ENCODE measurements at regions not wholly inside any gene's neighbourhood (a gene's known extent, or its start where the extent isn't known, plus 50 kb on each side); places are given as distances from the start of the nearest gene placed in this dataset.
"Not testable (repeated sequence)": the region's sequence is repeated elsewhere in the genome, so short reads cannot be mapped to it uniquely, and the experiment has no call there.

DNA sequence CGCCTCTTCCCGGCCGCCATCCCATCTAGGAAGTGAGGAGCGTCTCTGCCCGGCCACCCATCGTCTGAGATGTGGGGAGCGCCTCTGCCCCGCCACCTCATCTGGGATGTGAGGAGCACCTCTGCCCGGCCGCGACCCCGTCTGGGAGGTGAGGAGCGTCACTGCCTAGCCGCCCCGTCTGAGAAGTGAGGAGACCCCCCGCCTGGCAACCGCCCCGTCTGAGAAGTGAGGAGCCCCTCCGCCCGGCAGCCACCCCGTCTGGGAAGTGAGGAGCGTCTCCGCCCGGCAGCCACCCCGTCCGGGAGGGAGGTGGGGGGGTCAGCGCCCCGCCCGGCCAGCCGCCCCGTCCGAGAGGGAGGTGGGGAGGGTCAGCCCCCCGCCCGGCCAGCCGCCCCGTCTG lies 59.7 kb downstream of the ANXA2R start:
- 80 to 90% methylated on average over 2 to 6 of the region's 36 CpGs for WGBS, 2 donors
- H3K9me3 ChIP-seq; H3K36me3 ChIP-seq; DNase-seq; H3K27ac ChIP-seq; H3K4me3 ChIP-seq (replicated peaks in 1 of 3); H3K4me1 ChIP-seq; H3K27me3 ChIP-seq; intact Hi-C loops (cut with DNase I): not testable (repeated sequence)

DNA sequence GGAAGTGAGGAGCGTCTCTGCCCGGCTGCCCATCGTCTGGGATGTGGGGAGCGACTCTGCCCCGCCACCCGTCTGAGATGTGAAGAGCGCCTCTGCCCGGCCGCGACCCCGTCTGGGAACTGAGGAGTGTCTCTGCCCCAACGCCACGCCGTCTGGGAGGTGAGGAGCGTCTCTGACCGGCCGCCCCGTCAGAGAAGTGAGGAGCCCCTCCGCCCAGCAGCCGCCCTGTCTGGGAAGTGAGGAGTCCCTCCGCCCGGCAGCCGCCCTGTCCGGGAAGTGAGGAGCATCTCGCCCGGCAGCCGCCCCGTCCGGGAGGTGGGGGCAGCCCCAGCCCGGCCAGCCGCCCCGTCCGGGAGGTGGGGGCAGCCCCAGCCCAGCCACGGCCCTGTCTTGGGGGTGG lies 60.9 kb downstream of the ANXA2R start:
- intact Hi-C loops (cut with DNase I); H3K27ac ChIP-seq; H3K27me3 ChIP-seq; H3K4me1 ChIP-seq; H3K9me3 ChIP-seq; H3K36me3 ChIP-seq; DNase-seq; H3K4me3 ChIP-seq (replicated peaks in 1 of 3): not testable (repeated sequence)
- WGBS, 2 donors, result 94 to 96% methylated on average over 8 to 19 of the region's 34 CpGs

DNA sequence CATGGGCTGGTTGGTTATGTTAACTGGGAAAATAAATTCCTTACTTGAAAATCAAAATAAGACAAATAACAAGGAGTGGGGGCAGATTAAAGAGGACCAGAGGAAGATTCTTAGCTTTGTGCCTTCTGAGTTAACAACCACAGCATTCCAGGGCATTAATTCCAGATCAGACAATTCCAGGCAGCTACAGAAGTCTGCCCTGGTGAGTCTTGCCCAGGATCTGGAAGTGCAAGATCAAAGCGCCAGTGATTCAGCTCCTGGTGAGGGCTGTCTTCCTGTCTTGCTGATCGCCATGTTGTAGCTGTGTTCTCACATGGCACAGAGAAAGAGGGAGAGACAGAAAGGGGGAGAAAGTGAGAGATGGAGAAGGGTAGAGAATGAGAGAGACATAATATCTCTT lies 65.6 kb downstream of the ANXA2R start:
- DNase-seq, result no peak
- no peaks in the 10 kb centered on the region for H3K4me1 ChIP-seq
- no peaks in the 10 kb centered on the region for H3K36me3 ChIP-seq
- WGBS, 2 donors, result 93 to 95% methylated on average over 2 of the region's 2 CpGs
- no peak for TF ChIP-seq POLR2A (IDR thresholded peaks at IDR 0.05)
- TF ChIP-seq, protein P1, sequence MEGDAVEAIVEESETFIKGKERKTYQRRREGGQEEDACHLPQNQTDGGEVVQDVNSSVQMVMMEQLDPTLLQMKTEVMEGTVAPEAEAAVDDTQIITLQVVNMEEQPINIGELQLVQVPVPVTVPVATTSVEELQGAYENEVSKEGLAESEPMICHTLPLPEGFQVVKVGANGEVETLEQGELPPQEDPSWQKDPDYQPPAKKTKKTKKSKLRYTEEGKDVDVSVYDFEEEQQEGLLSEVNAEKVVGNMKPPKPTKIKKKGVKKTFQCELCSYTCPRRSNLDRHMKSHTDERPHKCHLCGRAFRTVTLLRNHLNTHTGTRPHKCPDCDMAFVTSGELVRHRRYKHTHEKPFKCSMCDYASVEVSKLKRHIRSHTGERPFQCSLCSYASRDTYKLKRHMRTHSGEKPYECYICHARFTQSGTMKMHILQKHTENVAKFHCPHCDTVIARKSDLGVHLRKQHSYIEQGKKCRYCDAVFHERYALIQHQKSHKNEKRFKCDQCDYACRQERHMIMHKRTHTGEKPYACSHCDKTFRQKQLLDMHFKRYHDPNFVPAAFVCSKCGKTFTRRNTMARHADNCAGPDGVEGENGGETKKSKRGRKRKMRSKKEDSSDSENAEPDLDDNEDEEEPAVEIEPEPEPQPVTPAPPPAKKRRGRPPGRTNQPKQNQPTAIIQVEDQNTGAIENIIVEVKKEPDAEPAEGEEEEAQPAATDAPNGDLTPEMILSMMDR (IDR thresholded peaks at IDR 0.05), result no peak
- intact Hi-C loops (cut with DNase I), result no loop called here
- no peak overlapping the region for H3K4me3 ChIP-seq (replicated peaks in 1 of 3)
- no peaks in the 10 kb centered on the region for H3K9me3 ChIP-seq
- H3K27me3 ChIP-seq, result no peaks in the 10 kb centered on the region
- no peak overlapping the region for H3K27ac ChIP-seq

DNA sequence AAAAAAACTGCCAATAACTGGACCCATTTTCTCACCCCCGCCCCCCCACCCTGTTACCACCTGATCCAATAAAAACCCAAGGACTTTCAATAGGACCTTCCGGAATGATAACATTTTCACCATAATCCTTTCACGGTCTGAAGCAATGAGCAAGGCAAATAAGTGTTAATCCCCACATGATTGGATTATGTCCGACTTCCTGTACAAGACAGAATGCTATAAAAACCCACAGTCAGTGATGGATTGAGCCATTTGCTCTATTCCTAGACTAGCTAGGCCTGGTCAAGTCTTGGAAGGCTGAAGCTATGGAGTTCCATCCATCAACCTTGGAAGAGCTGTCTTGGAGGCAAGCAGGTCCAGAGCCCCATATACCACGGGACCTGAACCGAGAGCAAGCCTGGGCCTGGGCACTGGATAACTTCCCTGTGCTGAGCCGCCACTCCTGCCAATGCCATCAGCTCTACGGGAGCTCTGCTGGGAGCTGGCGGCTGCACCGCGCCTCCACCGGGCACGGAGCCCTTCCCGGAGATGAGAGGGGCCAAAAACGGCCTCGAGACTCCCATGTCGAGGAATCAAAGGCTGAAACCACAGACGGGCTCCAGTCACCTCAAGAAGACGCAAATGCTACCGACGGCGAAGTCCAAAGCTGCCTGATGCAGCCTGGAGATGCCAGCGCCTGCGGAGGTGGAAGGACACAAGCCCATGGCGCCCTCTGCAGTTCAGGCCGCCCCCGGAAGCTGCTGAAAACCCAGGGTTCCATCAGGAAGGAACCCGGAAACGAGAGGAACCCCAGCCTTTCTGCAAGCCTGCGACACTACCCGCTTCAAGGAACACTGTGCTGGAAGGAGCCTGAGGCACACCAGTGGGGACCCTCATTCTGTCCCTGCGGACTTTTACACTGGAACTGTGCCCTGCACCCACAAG lies 69.2 kb downstream of the ANXA2R start:
- no peaks in the 10 kb centered on the region for H3K9me3 ChIP-seq
- DNase-seq, result no peak
- intact Hi-C loops (cut with DNase I), result no loop called here
- no peak overlapping the region for H3K27ac ChIP-seq
- WGBS, 2 donors, result 57 to 77% methylated on average over 27 to 28 of the region's 32 CpGs
- TF ChIP-seq, protein P1 (IDR thresholded peaks at IDR 0.05), result no peak
- no peak overlapping the region for H3K4me3 ChIP-seq (replicated peaks in 1 of 3)
- H3K36me3 ChIP-seq, result no peaks in the 10 kb centered on the region
- H3K4me1 ChIP-seq, result no peaks in the 10 kb centered on the region
- H3K27me3 ChIP-seq, result no peaks in the 10 kb centered on the region

DNA sequence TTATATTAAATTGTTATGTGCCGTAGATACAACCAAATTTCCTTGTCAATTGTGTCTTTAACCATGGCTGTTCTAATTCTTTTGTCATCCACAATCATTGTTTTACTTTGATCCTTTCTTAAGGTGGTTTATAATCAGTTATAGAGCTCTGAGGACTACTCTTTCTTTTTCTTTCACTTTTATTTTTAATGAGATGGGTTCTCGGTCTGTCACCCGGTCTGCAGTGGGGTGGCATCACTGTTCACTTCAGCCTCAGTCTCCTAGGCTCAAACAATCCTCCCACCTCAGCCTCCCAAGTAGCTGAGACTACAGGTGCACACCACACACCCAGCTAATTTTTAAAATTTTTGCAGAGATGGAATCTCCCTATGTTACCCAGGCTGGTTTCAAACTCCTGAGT lies 74.2 kb downstream of the ANXA2R start:
- no peaks in the 10 kb centered on the region for H3K27me3 ChIP-seq
- WGBS, 2 donors, result 87 to 93% methylated on average over 3 of the region's 3 CpGs
- DNase-seq, result no peak
- TF ChIP-seq, protein P1 (IDR thresholded peaks at IDR 0.05), result no peak
- TF ChIP-seq POLR2A (IDR thresholded peaks at IDR 0.05), result no peak
- H3K4me1 ChIP-seq, result no peaks in the 10 kb centered on the region
- intact Hi-C loops (cut with DNase I), result no loop called here
- no peak overlapping the region for H3K27ac ChIP-seq
- no peaks in the 10 kb centered on the region for H3K36me3 ChIP-seq
- H3K4me3 ChIP-seq (replicated peaks in 1 of 3), result no peak overlapping the region
- H3K9me3 ChIP-seq, result no peaks in the 10 kb centered on the region

DNA sequence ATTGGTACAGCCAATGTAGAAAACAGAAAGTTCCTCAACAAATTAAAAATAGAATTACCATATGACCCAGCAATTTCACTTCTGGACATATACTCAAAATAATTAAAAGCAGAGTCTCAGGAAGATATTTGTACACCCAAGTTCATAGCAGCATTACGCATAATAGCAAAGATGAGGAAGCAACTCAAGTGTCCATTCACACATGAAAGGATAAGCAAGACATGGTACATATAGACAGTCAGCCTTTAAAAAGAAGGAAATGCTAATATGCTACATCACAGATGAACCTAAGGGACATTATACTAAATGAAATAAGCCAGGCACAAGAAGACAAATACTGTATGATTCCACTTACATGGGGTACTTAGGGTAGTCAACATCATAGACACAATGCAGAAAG lies 76.7 kb downstream of the ANXA2R start:
- no peaks in the 10 kb centered on the region for H3K36me3 ChIP-seq
- H3K27ac ChIP-seq, result no peak overlapping the region
- WGBS, 2 donors, result 87 to 100% methylated on average over 1 of the region's 1 CpG
- no peak for TF ChIP-seq POLR2A (IDR thresholded peaks at IDR 0.05)
- TF ChIP-seq, protein P1 (IDR thresholded peaks at IDR 0.05), result no peak
- no peaks in the 10 kb centered on the region for H3K4me1 ChIP-seq
- no peaks in the 10 kb centered on the region for H3K9me3 ChIP-seq
- no peak overlapping the region for H3K4me3 ChIP-seq (replicated peaks in 1 of 3)
- intact Hi-C loops (cut with DNase I), result no loop called here
- no peaks in the 10 kb centered on the region for H3K27me3 ChIP-seq
- DNase-seq, result no peak

Data from thyroid gland (tissue), 4 donors.